Endothelial cell of umbilical vein (primary cell): ENCODE measurements at regions not wholly inside any gene's neighbourhood (a gene's known extent, or its start where the extent isn't known, plus 50 kb on each side); places are given as distances from the start of the nearest gene placed in this dataset.

Source experiments
- BruUV-seq: library from RNA; stranded (reverse); fragments of 400-500 nt; replicated peaks from 2 replicates; lab custom pipeline; 2021; lab: Mats Ljungman, UMichigan
- CTCF ChIA-PET: fragments of 300-600, 350-600 bp; sonication (Branson Sonifier 250); formaldehyde crosslinking; loops from one replicate; lab custom pipeline; 2021; ENCODE audit warnings: antibody characterized with exemption, inconsistent platforms; lab: Charles Lee
- POLR2A ChIA-PET: fragments of 300-600, 350-600 bp; sonication (Branson Sonifier 250); formaldehyde crosslinking; loops from one replicate; lab custom pipeline; 2021; ENCODE audit warnings: antibody characterized with exemption, inconsistent platforms; lab: Charles Lee
- DNase-seq: peaks from one replicate; pipeline ENCODE4 v3.0.0-alpha.2; 2011; ENCODE audit warnings: low read depth, low spot score
- FAIRE-seq: peaks from 2 replicates; lab custom pipeline; 2011; peaks lifted over from hg19 to GRCh38; lab: Jason Lieb, UNC
- H2AFZ ChIP-seq: 2 replicates; pipeline ENCODE4 v1.6.0; 2012; ENCODE audit warnings: low read depth, low read length, control low read depth, inconsistent platforms
- H3K27ac ChIP-seq: 2 replicates; pipeline ENCODE4 v1.5.1; 2011; ENCODE audit warnings: low read depth, mild to moderate bottlenecking, control low read depth, low read length, moderate library complexity; ENCODE audit not compliant: insufficient read depth
- H3K27me3 ChIP-seq, 2 experiments: 2 replicates each; pipeline versions ENCODE4 v1.6.0 to v1.6.1; 2011; ENCODE audit warnings: low read length in 2 of 2, mixed read lengths in 1 of 2; ENCODE audit not compliant: control insufficient read depth in 2 of 2, insufficient read depth in 2 of 2
- H3K36me3 ChIP-seq, 2 experiments: 2 replicates in 1 of 2; 3 replicates in 1 of 2; pipeline ENCODE4 v1.5.1; 2011; ENCODE audit warnings: low read length in 2 of 2, mild to moderate bottlenecking in 1 of 2, moderate library complexity in 1 of 2; ENCODE audit not compliant: control insufficient read depth in 2 of 2, insufficient read depth in 2 of 2; ENCODE audit errors: extremely low read depth in 1 of 2
- H3K4me1 ChIP-seq: 3 replicates; pipeline ENCODE4 v1.5.1; 2011; ENCODE audit warnings: mild to moderate bottlenecking, low read length; ENCODE audit not compliant: control insufficient read depth, insufficient read depth; ENCODE audit errors: extremely low read depth
- H3K4me2 ChIP-seq: 2 replicates; pipeline ENCODE4 v1.6.1; 2011; ENCODE audit warnings: low read length, control low read depth, mixed read lengths; ENCODE audit not compliant: insufficient read depth
- H3K4me3 ChIP-seq, 3 experiments: fragments of 200-600 bp in 1 of 3; sonication (generic), shearing (Covaris generic) in 1 of 3; replicated peaks in 1 of 3; 2 replicates each; pipeline ENCODE4 v1.5.1; 2011 to 2016; ENCODE audit warnings: control low read depth in 3 of 3, low read length in 3 of 3, mild to moderate bottlenecking in 2 of 3, inconsistent platforms in 1 of 3, low read depth in 1 of 3, moderate library complexity in 1 of 3; ENCODE audit not compliant: insufficient read depth in 1 of 3
- H3K79me2 ChIP-seq: 2 replicates; pipeline ENCODE4 v1.6.0; 2012; ENCODE audit warnings: low read length, inconsistent platforms; ENCODE audit not compliant: control insufficient read depth, insufficient read depth
- H3K9ac ChIP-seq: replicated peaks from 2 replicates; pipeline ENCODE3; 2011; ENCODE audit warnings: low read length, control low read depth; ENCODE audit not compliant: insufficient read depth; ENCODE audit errors: extremely low read depth
- H3K9me1 ChIP-seq: replicated peaks from 3 replicates; pipeline ENCODE4 v1.6.0; 2011; ENCODE audit warnings: mild to moderate bottlenecking, low read length; ENCODE audit not compliant: control insufficient read depth, insufficient read depth; ENCODE audit errors: extremely low read depth
- H3K9me3 ChIP-seq: replicated peaks from 2 replicates; pipeline ENCODE4 v1.5.1; 2012; ENCODE audit warnings: low read length, inconsistent platforms; ENCODE audit not compliant: control insufficient read depth, insufficient read depth
- H4K20me1 ChIP-seq: replicated peaks from 2 replicates; pipeline ENCODE3; 2011; ENCODE audit warnings: mild to moderate bottlenecking, low read length; ENCODE audit not compliant: control insufficient read depth, insufficient read depth; ENCODE audit errors: extremely low read depth
- EZH2 ChIP-seq: IDR thresholded peaks from 2 replicates; pipeline ENCODE4 v1.6.1; 2012; ENCODE audit warnings: borderline replicate concordance, low read depth, mild to moderate bottlenecking, moderate library complexity, low read length, inconsistent platforms; ENCODE audit not compliant: severe bottlenecking
- FOS ChIP-seq: IDR thresholded peaks from 2 replicates; pipeline ENCODE4 v1.6.1; 2011; ENCODE audit warnings: mild to moderate bottlenecking, low read length, moderate library complexity, borderline replicate concordance; ENCODE audit not compliant: insufficient read depth
- GATA2 ChIP-seq: IDR thresholded peaks from 2 replicates; pipeline ENCODE4 v1.7.0; 2011; ENCODE audit warnings: low read depth, mild to moderate bottlenecking, moderate library complexity, mixed read lengths, low read length; ENCODE audit not compliant: insufficient read length, insufficient read depth
- JUN ChIP-seq: IDR thresholded peaks from 2 replicates; pipeline ENCODE4 v1.6.1; 2011; ENCODE audit warnings: borderline replicate concordance, low read depth; ENCODE audit not compliant: insufficient read length, insufficient read depth
- MYC ChIP-seq: IDR thresholded peaks from one replicate; pipeline ENCODE4 v1.6.1; 2011; ENCODE audit warnings: mild to moderate bottlenecking, low read depth, low read length
- POLR2A ChIP-seq: IDR thresholded peaks from 2 replicates; pipeline ENCODE4 v1.6.1; 2012; ENCODE audit warnings: low read depth, mild to moderate bottlenecking, control low read depth, low read length
- POLR2AphosphoS5 ChIP-seq: IDR thresholded peaks from 2 replicates; pipeline ENCODE4 v1.6.1; 2012; ENCODE audit warnings: low read depth, mild to moderate bottlenecking, control low read depth, low read length, moderate library complexity; ENCODE audit not compliant: insufficient read depth
- dilution Hi-C: fragments of 300-500 bp; cut with MboI; formaldehyde crosslinking; loops from one replicate; pipeline ENCODE4 v1.15.0; 2019; ENCODE audit warnings: low sequenced_read_pairs; ENCODE audit not compliant: extremely low pct_ligation_motif_present
- intact Hi-C: fragments of 100-400 bp; cut with micrococcal nuclease; formaldehyde crosslinking; loops from one replicate; pipeline ENCODE4 v1.10.0; 2022
- TF ChIP-seq, protein P1 (sequence below), 2 donors: IDR thresholded peaks; 1 replicate in 1 of 2; 2 replicates in 1 of 2; pipeline ENCODE4 v1.5.1; 2011; ENCODE audit warnings: low read length in 2 of 2, mild to moderate bottlenecking in 2 of 2, moderate library complexity in 2 of 2, control low read depth in 1 of 2, inconsistent platforms in 1 of 2, low read depth in 1 of 2; ENCODE audit not compliant: insufficient read depth in 1 of 2; ENCODE audit errors: extremely low read depth in 1 of 2
- TF ChIP-seq, protein P2 (sequence below): IDR thresholded peaks from 2 replicates; pipeline ENCODE4 v1.6.1; 2011; ENCODE audit not compliant: insufficient read depth, insufficient read length

DNA sequence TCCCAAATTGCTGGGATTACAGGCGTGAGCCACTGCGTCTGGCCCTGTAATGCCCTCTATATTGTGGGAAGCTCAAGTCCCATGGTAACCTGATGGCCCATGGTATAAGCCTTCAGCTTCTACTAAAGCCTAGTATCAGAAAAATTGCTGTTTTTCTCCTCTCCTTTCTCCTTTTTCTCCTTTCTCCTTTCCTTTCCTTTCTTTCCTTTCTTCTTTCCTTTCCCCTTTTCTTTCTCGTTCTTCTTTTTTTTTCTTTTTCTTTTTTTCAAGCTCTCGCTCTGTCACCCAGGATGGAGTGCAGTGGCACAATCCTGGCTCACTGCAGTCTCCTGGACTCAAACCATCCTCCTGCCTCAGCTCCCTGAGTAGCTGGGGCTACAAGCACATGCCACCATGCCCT is 740.7 kb downstream of the FAM133A start:
- H3K9me3 ChIP-seq = no peaks in the 10 kb centered on the region
- no peaks in the 10 kb centered on the region for H3K9me1 ChIP-seq
- TF ChIP-seq POLR2AphosphoS5 (no peak), EZH2 (no peak), POLR2A (no peak), MYC (no peak), GATA2 (no peak)
- TF ChIP-seq, protein P1, sequence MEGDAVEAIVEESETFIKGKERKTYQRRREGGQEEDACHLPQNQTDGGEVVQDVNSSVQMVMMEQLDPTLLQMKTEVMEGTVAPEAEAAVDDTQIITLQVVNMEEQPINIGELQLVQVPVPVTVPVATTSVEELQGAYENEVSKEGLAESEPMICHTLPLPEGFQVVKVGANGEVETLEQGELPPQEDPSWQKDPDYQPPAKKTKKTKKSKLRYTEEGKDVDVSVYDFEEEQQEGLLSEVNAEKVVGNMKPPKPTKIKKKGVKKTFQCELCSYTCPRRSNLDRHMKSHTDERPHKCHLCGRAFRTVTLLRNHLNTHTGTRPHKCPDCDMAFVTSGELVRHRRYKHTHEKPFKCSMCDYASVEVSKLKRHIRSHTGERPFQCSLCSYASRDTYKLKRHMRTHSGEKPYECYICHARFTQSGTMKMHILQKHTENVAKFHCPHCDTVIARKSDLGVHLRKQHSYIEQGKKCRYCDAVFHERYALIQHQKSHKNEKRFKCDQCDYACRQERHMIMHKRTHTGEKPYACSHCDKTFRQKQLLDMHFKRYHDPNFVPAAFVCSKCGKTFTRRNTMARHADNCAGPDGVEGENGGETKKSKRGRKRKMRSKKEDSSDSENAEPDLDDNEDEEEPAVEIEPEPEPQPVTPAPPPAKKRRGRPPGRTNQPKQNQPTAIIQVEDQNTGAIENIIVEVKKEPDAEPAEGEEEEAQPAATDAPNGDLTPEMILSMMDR (IDR thresholded peaks at IDR 0.05; ENCODE audit: extremely low read depth in 1 of 2, insufficient read depth in 1 of 2, low read depth in 1 of 2, low read length in 2 of 2) = no peak
- H3K79me2 ChIP-seq = no peaks in the 10 kb centered on the region
- no peaks in the 10 kb centered on the region for H3K27me3 ChIP-seq
- H2AFZ ChIP-seq = no peak overlapping the region
- no peaks in the 10 kb centered on the region for H4K20me1 ChIP-seq
- H3K4me1 ChIP-seq = no peaks in the 10 kb centered on the region
- H3K4me3 ChIP-seq = no peak overlapping the region
- dilution Hi-C loops = no loop called here
- intact Hi-C loops = no loop called here
- no peak overlapping the region for H3K9ac ChIP-seq
- ChIA-PET POLR2A (no interaction called here), CTCF (no interaction called here)
- FAIRE-seq (no peak), DNase-seq (no peak)
- H3K27ac ChIP-seq = no peak overlapping the region
- H3K4me2 ChIP-seq = no peak overlapping the region
- no TSS peak for BruUV-seq
- no peaks in the 10 kb centered on the region for H3K36me3 ChIP-seq

DNA sequence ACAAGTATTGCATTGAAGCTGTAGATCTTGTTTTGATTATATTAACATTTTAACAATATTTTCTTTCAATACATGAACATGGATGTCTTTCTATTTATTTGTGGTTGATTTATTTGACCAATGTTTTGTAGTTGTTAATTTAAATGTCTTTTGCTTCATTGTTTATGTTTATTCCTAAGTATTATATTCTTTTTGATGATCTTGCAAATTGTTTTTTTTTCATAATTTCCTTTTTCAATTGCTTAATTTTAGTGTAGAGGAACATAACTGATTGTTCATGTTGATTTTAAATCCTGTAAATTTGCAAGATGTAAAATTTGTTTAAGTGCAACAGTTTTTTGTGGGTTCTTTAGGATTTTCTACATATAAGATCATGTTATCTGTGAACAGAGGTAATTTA is 744.1 kb downstream of the FAM133A start:
- dilution Hi-C loops (no loop called here), intact Hi-C loops (no loop called here)
- no peaks in the 10 kb centered on the region for H3K36me3 ChIP-seq
- no peaks in the 10 kb centered on the region for H3K4me1 ChIP-seq
- H3K9me3 ChIP-seq = no peaks in the 10 kb centered on the region
- H3K79me2 ChIP-seq = no peaks in the 10 kb centered on the region
- no peaks in the 10 kb centered on the region for H4K20me1 ChIP-seq
- ChIA-PET CTCF (no interaction called here), POLR2A (no interaction called here)
- H3K9ac ChIP-seq = no peak overlapping the region
- FAIRE-seq (no peak), DNase-seq (no peak)
- no peak overlapping the region for H3K4me3 ChIP-seq
- H3K9me1 ChIP-seq = no peaks in the 10 kb centered on the region
- no peak overlapping the region for H2AFZ ChIP-seq
- H3K27me3 ChIP-seq = no peaks in the 10 kb centered on the region
- TF ChIP-seq FOS (no peak), EZH2 (no peak), GATA2 (no peak), JUN (no peak), POLR2A (no peak), POLR2AphosphoS5 (no peak), MYC (no peak)
- TF ChIP-seq, protein P1 (IDR thresholded peaks at IDR 0.05; ENCODE audit: extremely low read depth in 1 of 2, insufficient read depth in 1 of 2, low read depth in 1 of 2, low read length in 2 of 2) = no peak
- TF ChIP-seq, protein P2, sequence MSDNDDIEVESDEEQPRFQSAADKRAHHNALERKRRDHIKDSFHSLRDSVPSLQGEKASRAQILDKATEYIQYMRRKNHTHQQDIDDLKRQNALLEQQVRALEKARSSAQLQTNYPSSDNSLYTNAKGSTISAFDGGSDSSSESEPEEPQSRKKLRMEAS = no peak
- no peak overlapping the region for H3K27ac ChIP-seq
- no TSS peak for BruUV-seq
- H3K4me2 ChIP-seq = no peak overlapping the region
